SJSA1 (cell line): ENCODE measurements at regions not wholly inside any gene's neighbourhood (a gene's known extent, or its start where the extent isn't known, plus 50 kb on each side); places are given as distances from the start of the nearest gene placed in this dataset.
"Not testable (repeated sequence)": the region's sequence is repeated elsewhere in the genome, so short reads cannot be mapped to it uniquely, and the experiment has no call there.

Experiments used
- DNase-seq, 2 experiments: peaks; one replicate each; pipeline ENCODE4 v3.0.0-alpha.2; 2015 to 2020; ENCODE audit warnings: low spot score in 2 of 2, low read depth in 1 of 2
- H3K27ac ChIP-seq: fragments of 250-450 bp; sonication (Bioruptor Pico); 2 replicates; pipeline ENCODE4 v1.5.1; 2020; ENCODE audit warnings: mild to moderate bottlenecking, moderate library complexity
- H3K27me3 ChIP-seq: fragments of 250-450 bp; sonication (Bioruptor Pico); replicated peaks from 2 replicates; pipeline ENCODE4 v1.5.1; 2020; ENCODE audit warnings: mild to moderate bottlenecking, moderate library complexity
- H3K36me3 ChIP-seq: fragments of 250-450 bp; sonication (Bioruptor Pico); 2 replicates; pipeline ENCODE4 v1.5.1; 2020; ENCODE audit warnings: mild to moderate bottlenecking
- H3K4me1 ChIP-seq: fragments of 250-450 bp; sonication (Bioruptor Pico); replicated peaks from 2 replicates; pipeline ENCODE4 v1.6.1; 2021; ENCODE audit warnings: mild to moderate bottlenecking
- H3K4me3 ChIP-seq: fragments of 250-450 bp; sonication (Bioruptor Pico); 2 replicates; pipeline ENCODE4 v1.5.1; 2020; ENCODE audit warnings: mild to moderate bottlenecking
- H3K9me3 ChIP-seq: fragments of 250-450 bp; sonication (Bioruptor Pico); replicated peaks from 2 replicates; pipeline ENCODE4 v1.5.1; 2020; ENCODE audit warnings: mild to moderate bottlenecking

GRCh38 chr9:10867194-10867593 lies 254.4 kb upstream of the PTPRD start:
- no peaks in the 10 kb centered on the region for H3K9me3 ChIP-seq
- H3K4me3 ChIP-seq: no peak overlapping the region
- H3K36me3 ChIP-seq: no peaks in the 10 kb centered on the region
- DNase-seq: no peak
- no peaks in the 10 kb centered on the region for H3K27me3 ChIP-seq
- no peaks in the 10 kb centered on the region for H3K4me1 ChIP-seq
- no peak overlapping the region for H3K27ac ChIP-seq

- Histone ChIP-seq H3K36me3 (no peaks in the 10 kb centered on the region), H3K4me1 (no peaks in the 10 kb centered on the region), H3K9me3 (no peaks in the 10 kb centered on the region), H3K27ac (no peak overlapping the region), H3K27me3 (no peaks in the 10 kb centered on the region), H3K4me3 (no peak overlapping the region)
- no peak for DNase-seq
Measured at GRCh38 chr9:10869687-10870086, 256.9 kb upstream of the PTPRD start.

- no peaks in the 10 kb centered on the region for H3K36me3 ChIP-seq
- no peaks in the 10 kb centered on the region for H3K9me3 ChIP-seq
- no peak overlapping the region for H3K4me3 ChIP-seq
- no peaks in the 10 kb centered on the region for H3K4me1 ChIP-seq
- H3K27ac ChIP-seq: no peak overlapping the region
- DNase-seq: no peak
- no peaks in the 10 kb centered on the region for H3K27me3 ChIP-seq
Measured at GRCh38 chr9:10873999-10874398, 261.2 kb upstream of the PTPRD start.

- H3K9me3 ChIP-seq: no peaks in the 10 kb centered on the region
- H3K36me3 ChIP-seq: no peaks in the 10 kb centered on the region
- H3K27me3 ChIP-seq: no peaks in the 10 kb centered on the region
- no peaks in the 10 kb centered on the region for H3K4me1 ChIP-seq
- H3K4me3 ChIP-seq: no peak overlapping the region
- DNase-seq: no peak
- no peak overlapping the region for H3K27ac ChIP-seq
Measured at GRCh38 chr9:10875752-10876151, 262.9 kb upstream of the PTPRD start.

GRCh38 chr9:10876333-10876732 lies 263.5 kb upstream of the PTPRD start:
- Histone ChIP-seq H3K36me3 (no peaks in the 10 kb centered on the region), H3K27ac (no peak overlapping the region), H3K27me3 (no peaks in the 10 kb centered on the region), H3K4me3 (no peak overlapping the region), H3K9me3 (no peaks in the 10 kb centered on the region), H3K4me1 (no peaks in the 10 kb centered on the region)
- DNase-seq: no peak

GRCh38 chr9:10890266-10890665 lies 277.5 kb upstream of the PTPRD start:
- not testable (repeated sequence) for H3K9me3 ChIP-seq, DNase-seq, H3K4me1 ChIP-seq, H3K27me3 ChIP-seq, H3K36me3 ChIP-seq, H3K27ac ChIP-seq, H3K4me3 ChIP-seq

- H3K27me3 ChIP-seq: no peaks in the 10 kb centered on the region
- no peak for DNase-seq
- H3K9me3 ChIP-seq: no peaks in the 10 kb centered on the region
- no peaks in the 10 kb centered on the region for H3K4me1 ChIP-seq
- no peak overlapping the region for H3K27ac ChIP-seq
- H3K4me3 ChIP-seq: no peak overlapping the region
- no peaks in the 10 kb centered on the region for H3K36me3 ChIP-seq
Measured at GRCh38 chr9:10899509-10899908, 286.7 kb upstream of the PTPRD start.

- Histone ChIP-seq H3K4me1 (no peaks in the 10 kb centered on the region), H3K4me3 (no peak overlapping the region), H3K36me3 (no peaks in the 10 kb centered on the region), H3K9me3 (no peaks in the 10 kb centered on the region), H3K27me3 (no peaks in the 10 kb centered on the region), H3K27ac (no peak overlapping the region)
- no peak for DNase-seq
Measured at GRCh38 chr9:10903969-10904368, 291.2 kb upstream of the PTPRD start.

GRCh38 chr9:10910779-10911178 lies 298.0 kb upstream of the PTPRD start:
- no peak overlapping the region for H3K4me3 ChIP-seq
- no peak for DNase-seq
- no peaks in the 10 kb centered on the region for H3K9me3 ChIP-seq
- no peaks in the 10 kb centered on the region for H3K27me3 ChIP-seq
- H3K36me3 ChIP-seq: no peaks in the 10 kb centered on the region
- H3K27ac ChIP-seq: no peak overlapping the region
- H3K4me1 ChIP-seq: no peaks in the 10 kb centered on the region

GRCh38 chr9:10911373-10911772 lies 298.6 kb upstream of the PTPRD start:
- H3K27me3 ChIP-seq: no peaks in the 10 kb centered on the region
- H3K36me3 ChIP-seq: no peaks in the 10 kb centered on the region
- no peak overlapping the region for H3K27ac ChIP-seq
- H3K9me3 ChIP-seq: no peaks in the 10 kb centered on the region
- H3K4me1 ChIP-seq: no peaks in the 10 kb centered on the region
- no peak overlapping the region for H3K4me3 ChIP-seq
- DNase-seq: no peak

- no peak overlapping the region for H3K27ac ChIP-seq
- H3K36me3 ChIP-seq: no peaks in the 10 kb centered on the region
- DNase-seq: no peak
- no peaks in the 10 kb centered on the region for H3K9me3 ChIP-seq
- no peaks in the 10 kb centered on the region for H3K4me1 ChIP-seq
- H3K4me3 ChIP-seq: no peak overlapping the region
- H3K27me3 ChIP-seq: no peaks in the 10 kb centered on the region
Measured at GRCh38 chr9:10917001-10917400, 304.2 kb upstream of the PTPRD start.

GRCh38 chr9:10921671-10922070 lies 308.9 kb upstream of the PTPRD start:
- DNase-seq: no peak
- no peaks in the 10 kb centered on the region for H3K27me3 ChIP-seq
- H3K4me1 ChIP-seq: no peaks in the 10 kb centered on the region
- H3K9me3 ChIP-seq: no peaks in the 10 kb centered on the region
- H3K4me3 ChIP-seq: no peak overlapping the region
- H3K27ac ChIP-seq: no peak overlapping the region
- no peaks in the 10 kb centered on the region for H3K36me3 ChIP-seq

GRCh38 chr9:10925896-10926295 lies 313.1 kb upstream of the PTPRD start:
- Histone ChIP-seq H3K27me3 (no peaks in the 10 kb centered on the region), H3K4me3 (no peak overlapping the region), H3K9me3 (no peaks in the 10 kb centered on the region), H3K4me1 (no peaks in the 10 kb centered on the region), H3K27ac (no peak overlapping the region), H3K36me3 (no peaks in the 10 kb centered on the region)
- no peak for DNase-seq

- no peaks in the 10 kb centered on the region for H3K4me1 ChIP-seq
- no peaks in the 10 kb centered on the region for H3K9me3 ChIP-seq
- no peak overlapping the region for H3K27ac ChIP-seq
- H3K36me3 ChIP-seq: no peaks in the 10 kb centered on the region
- no peak for DNase-seq
- H3K27me3 ChIP-seq: no peaks in the 10 kb centered on the region
- H3K4me3 ChIP-seq: no peak overlapping the region
Measured at GRCh38 chr9:10928372-10928771, 315.6 kb upstream of the PTPRD start.

GRCh38 chr9:10930081-10930480 lies 317.3 kb upstream of the PTPRD start:
- H3K9me3 ChIP-seq: no peaks in the 10 kb centered on the region
- H3K4me3 ChIP-seq: no peak overlapping the region
- H3K4me1 ChIP-seq: no peaks in the 10 kb centered on the region
- H3K27me3 ChIP-seq: no peaks in the 10 kb centered on the region
- no peak for DNase-seq
- no peak overlapping the region for H3K27ac ChIP-seq
- no peaks in the 10 kb centered on the region for H3K36me3 ChIP-seq
